Keratinocyte (primary cell): ENCODE measurements at regions not wholly inside any gene's neighbourhood (a gene's known extent, or its start where the extent isn't known, plus 50 kb on each side); places are given as distances from the start of the nearest gene placed in this dataset.

Experiments
- CTCF ChIP-seq, 3 experiments: IDR thresholded peaks in 1 of 3; conservative IDR thresholded peaks in 1 of 3; optimal IDR thresholded peaks in 1 of 3; 2 replicates in 2 of 3; 3 replicates in 1 of 3; pipeline versions ENCODE3 to v1.5.1; 2011; ENCODE audit warnings: low read length in 3 of 3, mild to moderate bottlenecking in 3 of 3, moderate library complexity in 2 of 3, control low read depth in 1 of 3, inconsistent platforms in 1 of 3; ENCODE audit not compliant: insufficient read depth in 2 of 3; ENCODE audit errors: extremely low read depth in 1 of 3
- EZH2 ChIP-seq: IDR thresholded peaks from one replicate; pipeline ENCODE4 v1.6.1; 2012; ENCODE audit warnings: inconsistent platforms, mild to moderate bottlenecking, low read length, moderate library complexity

- TF ChIP-seq CTCF (optimal IDR thresholded peaks at IDR 0.05 in 1 of 3, IDR thresholded peaks at IDR 0.05 in 1 of 3, conservative IDR thresholded peaks at IDR 0.05 in 1 of 3; ENCODE audit: extremely low read depth in 1 of 3, insufficient read depth in 2 of 3, low read length in 3 of 3) = no peak
- TF ChIP-seq EZH2 = no peak
Measured at GRCh38 chr4:126899331-126899801, 733.4 kb upstream of the INTU start.
